HT-29 (cell line): ENCODE measurements at regions not wholly inside any gene's neighbourhood (a gene's known extent, or its start where the extent isn't known, plus 50 kb on each side); places are given as distances from the start of the nearest gene placed in this dataset.
"Not testable (repeated sequence)": the region's sequence is repeated elsewhere in the genome, so short reads cannot be mapped to it uniquely, and the experiment has no call there.

Experiments
- DNase-seq: peaks from one replicate; pipeline ENCODE4 v3.0.0-alpha.2; 2015; ENCODE audit warnings: low spot score

GRCh38 chr1:43042773-43043457 lies 84.2 kb upstream of the SLC2A1 start:
- DNase-seq, result no peak

GRCh38 chr1:43042127-43042526 lies 83.5 kb upstream of the SLC2A1 start:
- DNase-seq, result no peak

DNA sequence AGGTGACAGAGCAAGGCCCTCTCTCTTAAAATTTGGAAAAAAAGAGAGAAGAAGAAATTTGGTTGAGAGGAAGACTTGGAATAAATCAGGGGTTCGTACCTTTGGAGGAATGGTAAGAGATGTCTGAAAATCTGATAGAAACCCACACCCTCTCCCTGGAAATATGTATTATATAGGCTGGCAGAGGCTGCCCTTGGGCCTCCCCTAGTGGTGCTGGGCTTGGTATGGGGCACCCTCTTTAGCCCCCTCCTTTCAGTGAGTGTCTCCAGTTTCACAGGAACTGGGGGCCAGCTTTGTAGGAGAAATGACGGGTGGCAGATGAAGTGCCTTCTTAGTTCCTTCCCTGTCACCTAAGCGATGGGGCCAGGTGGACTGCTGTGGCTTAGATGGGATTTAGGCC lies 82.9 kb upstream of the SLC2A1 start:
- DNase-seq, result no peak

GRCh38 chr1:43039228-43040055 lies 80.8 kb upstream of the SLC2A1 start:
- peak; percentile 59 for DNase-seq

- no peak for DNase-seq
Observed at GRCh38 chr1:43038232-43038935, 79.7 kb upstream of the SLC2A1 start.

GRCh38 chr1:43037466-43037865 lies 78.8 kb upstream of the SLC2A1 start:
- DNase-seq, result no peak

- DNase-seq, result no peak
Observed at GRCh38 chr1:43036932-43037331, 78.3 kb upstream of the SLC2A1 start.

- DNase-seq, result no peak
Observed at GRCh38 chr1:43035821-43036741, 77.4 kb upstream of the SLC2A1 start.

DNA sequence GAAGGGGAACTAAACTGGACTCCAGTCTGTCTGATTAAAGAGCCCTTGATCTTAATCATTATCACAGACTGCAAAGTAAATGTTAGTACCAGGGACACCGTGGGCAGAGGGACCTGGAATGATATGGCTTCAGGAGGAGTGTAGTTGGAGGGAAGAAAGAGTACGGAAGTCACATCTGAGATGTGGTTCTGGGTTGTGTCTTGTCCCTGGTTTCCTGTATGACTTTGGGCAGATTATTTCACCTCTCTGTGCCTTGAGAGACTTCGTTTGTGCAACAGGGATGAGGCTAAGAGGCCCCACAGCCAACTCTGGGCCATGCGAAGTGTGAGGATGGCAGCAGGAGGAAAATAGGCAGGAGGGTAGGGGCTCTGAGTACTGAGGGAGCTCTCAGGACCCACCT lies 76.1 kb upstream of the SLC2A1 start:
- no peak for DNase-seq

- DNase-seq, result peak; percentile 85
Observed at GRCh38 chr1:43034195-43034658, 75.6 kb upstream of the SLC2A1 start.

DNA sequence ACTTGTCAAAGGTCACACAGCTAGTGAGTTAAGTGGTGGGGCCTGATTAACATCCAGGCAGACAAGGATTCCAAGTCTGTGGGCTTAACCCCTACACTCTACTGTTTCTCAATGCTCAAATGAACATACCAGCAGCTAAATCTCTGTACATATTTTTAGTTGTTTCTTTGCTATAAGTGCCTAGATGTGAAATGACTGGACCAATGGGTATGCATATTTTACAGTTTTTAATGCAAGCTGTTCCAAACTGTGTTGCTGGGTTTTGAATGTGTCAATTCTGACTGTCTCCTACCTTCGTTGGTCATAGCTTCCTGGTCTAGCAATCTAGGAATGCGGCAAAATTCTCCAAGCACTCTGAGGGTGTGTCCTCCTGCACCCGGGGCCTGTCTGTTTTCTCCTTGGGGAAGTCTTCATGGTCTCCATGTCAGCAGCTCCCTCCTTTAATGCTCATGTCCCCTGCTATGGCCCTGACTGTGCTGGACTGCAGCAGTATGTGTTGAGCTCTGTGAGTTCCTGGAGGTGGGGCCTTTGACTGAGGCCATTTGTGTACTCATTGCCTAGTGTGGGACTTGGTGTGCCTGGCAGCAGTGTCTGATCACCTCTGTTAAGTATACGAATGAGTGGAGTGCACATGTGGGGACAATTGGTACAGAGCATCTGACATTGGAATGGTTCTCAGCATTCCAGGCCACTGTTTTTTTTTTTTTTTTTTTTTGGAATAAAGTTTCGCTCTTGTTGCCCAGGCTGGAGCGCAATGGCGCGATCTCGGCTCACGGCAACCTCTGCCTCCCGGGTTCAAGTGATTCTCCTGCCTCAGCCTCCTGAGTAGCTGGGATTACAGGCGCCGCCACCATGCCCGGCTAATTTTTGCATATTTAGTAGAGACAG lies 72.9 kb upstream of the SLC2A1 start:
- DNase-seq, result no peak

GRCh38 chr1:43024905-43025304 lies 66.2 kb upstream of the SLC2A1 start:
- DNase-seq, result no peak

DNA sequence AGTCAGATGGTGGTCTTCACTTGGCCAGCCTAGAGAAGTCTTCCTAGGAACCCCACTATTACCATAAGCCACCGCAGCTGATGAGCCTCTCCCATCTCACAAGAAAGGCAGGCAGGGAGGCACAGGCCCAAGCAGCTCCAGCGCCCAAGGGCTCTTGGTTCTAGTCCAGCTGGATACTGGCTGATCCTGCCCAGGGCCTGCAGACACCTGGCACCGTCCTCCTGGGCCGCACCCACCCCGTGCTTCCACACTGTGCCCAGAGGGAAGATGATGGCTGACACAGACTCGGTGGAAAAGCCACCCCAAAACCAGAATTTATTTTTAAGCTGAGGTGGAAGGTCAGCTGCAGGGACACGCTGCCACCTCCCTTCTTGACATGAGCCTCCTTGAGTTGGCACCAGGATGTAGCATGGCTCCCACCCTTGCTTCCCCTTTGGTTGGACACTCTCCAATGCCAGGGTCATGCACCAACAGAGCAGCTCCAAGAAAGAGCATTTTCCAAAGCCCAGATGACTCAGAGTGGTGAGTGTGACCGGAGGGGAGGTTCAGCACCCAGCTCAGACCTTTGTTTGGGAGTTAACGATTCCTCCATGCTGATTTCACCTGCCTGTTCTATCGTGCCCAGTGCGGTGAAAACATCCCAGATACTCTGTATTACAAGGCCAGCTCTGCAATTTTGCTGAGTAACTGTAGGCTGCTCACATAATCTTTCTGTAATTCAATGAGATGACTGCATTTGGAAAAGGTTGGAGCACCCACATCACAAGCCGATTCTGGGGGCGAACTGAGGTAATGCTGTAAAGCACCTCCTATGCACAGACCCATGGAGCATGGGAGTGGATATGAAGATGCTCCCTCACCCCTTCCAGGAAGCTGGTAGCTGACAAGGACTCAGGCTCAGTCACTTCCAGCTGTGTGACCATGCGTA lies 63.1 kb upstream of the SLC2A1 start:
- no peak for DNase-seq

GRCh38 chr1:43019226-43019625 lies 60.6 kb upstream of the SLC2A1 start:
- DNase-seq, result no peak

GRCh38 chr1:43018121-43018520 lies 59.5 kb upstream of the SLC2A1 start:
- DNase-seq, result no peak

DNA sequence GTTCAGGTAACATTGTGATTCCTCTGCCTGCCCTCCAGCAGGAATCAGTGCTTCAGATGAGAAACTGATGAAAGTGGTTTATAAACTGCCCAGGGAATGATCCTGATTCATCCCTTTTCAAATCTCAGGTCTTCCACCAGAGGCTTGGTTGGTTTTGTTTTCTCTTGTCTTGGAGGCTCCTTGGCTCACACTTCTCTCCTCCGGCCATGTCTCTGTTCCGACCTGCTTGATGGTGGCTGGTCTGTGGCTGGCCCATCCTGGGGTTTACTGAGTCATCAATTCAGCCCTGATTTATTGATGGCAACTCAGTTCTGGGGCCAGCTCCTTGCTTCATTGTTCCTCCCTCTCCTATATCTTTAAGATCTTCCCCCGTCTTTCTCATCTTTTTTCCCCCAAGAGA lies 56.6 kb upstream of the SLC2A1 start:
- DNase-seq, result no peak

- not testable (repeated sequence) for DNase-seq
Observed at GRCh38 chr1:43014579-43014978, 55.9 kb upstream of the SLC2A1 start.

GRCh38 chr1:43011020-43011419 lies 52.4 kb upstream of the SLC2A1 start:
- no peak for DNase-seq

DNA sequence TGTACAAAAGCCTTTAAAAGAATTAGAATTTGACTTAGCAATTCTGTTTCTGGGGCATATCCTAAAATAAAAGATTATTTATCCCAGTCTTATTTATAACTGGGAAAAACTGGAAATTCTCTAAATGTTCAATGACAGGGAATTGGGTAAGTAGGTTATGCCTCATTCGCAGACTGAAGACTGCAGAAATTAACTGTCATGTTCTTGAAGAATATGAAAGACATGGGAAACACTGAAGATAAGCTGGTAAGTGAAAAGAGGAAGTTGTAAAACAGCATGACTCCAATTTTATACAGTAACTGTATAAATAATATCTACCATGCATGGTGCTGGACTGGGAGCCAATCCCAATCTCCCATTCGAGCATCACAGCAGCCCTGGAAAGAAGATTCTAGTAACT lies 50.6 kb upstream of the SLC2A1 start:
- DNase-seq, result peak; percentile 46
